ENCODE measurements at regions not wholly inside any gene's neighbourhood (a gene's known extent, or its start where the extent isn't known, plus 50 kb on each side); places are given as distances from the start of the nearest gene placed in this dataset.
"Not testable (repeated sequence)": the region's sequence is repeated elsewhere in the genome, so short reads cannot be mapped to it uniquely, and the experiment has no call there.

GRCh38 chr5:169531631-169532030, 51.9 kb upstream of the SPDL1 start:
- FAIRE-seq = no peak
- DNase-seq (ENCODE audit: low spot score) = no peak

- DNase-seq (ENCODE audit: low spot score) (no peak), FAIRE-seq (no peak)
Measured at GRCh38 chr5:169527863-169528262, 55.7 kb upstream of the SPDL1 start.

- DNase-seq (ENCODE audit: low spot score) (no peak), FAIRE-seq (no peak)
Measured at GRCh38 chr5:169527066-169527465, 56.5 kb upstream of the SPDL1 start.

GRCh38 chr5:169522851-169523250, 60.7 kb upstream of the SPDL1 start:
- FAIRE-seq (no peak), DNase-seq (ENCODE audit: low spot score) (no peak)

GRCh38 chr5:169521366-169521983, 62.1 kb upstream of the SPDL1 start:
- DNase-seq (ENCODE audit: low spot score) (no peak), FAIRE-seq (no peak)

GRCh38 chr5:169519358-169519757, 64.2 kb upstream of the SPDL1 start:
- FAIRE-seq = no peak

GRCh38 chr5:169518779-169519178, 64.8 kb upstream of the SPDL1 start:
- FAIRE-seq; DNase-seq (ENCODE audit: low spot score): not testable (repeated sequence)

More at GRCh38 chr5:169519358-169519757, 64.2 kb upstream of the SPDL1 start:
- no peak for DNase-seq (ENCODE audit: low spot score)

GRCh38 chr5:169512385-169512784, 71.2 kb upstream of the SPDL1 start:
- no peak for DNase-seq (ENCODE audit: low spot score)

GRCh38 chr5:169511708-169512107, 71.9 kb upstream of the SPDL1 start:
- FAIRE-seq (no peak), DNase-seq (ENCODE audit: low spot score) (no peak)

More at GRCh38 chr5:169512385-169512784, 71.2 kb upstream of the SPDL1 start:
- no peak for FAIRE-seq

- no peak for FAIRE-seq
- DNase-seq (ENCODE audit: low spot score) = no peak
Measured at GRCh38 chr5:169507051-169507450, 76.5 kb upstream of the SPDL1 start.

- no peak for FAIRE-seq
- no peak for DNase-seq (ENCODE audit: low spot score)
Measured at GRCh38 chr5:169503886-169504285, 79.7 kb upstream of the SPDL1 start.

GRCh38 chr5:169499990-169500505, 83.5 kb upstream of the SPDL1 start:
- no peak for FAIRE-seq
- no peak for DNase-seq (ENCODE audit: low spot score)

- no peak for DNase-seq (ENCODE audit: low spot score)
Measured at GRCh38 chr5:169496878-169497277, 86.7 kb upstream of the SPDL1 start.

GRCh38 chr5:169494941-169495548, 88.5 kb upstream of the SPDL1 start:
- no peak for DNase-seq (ENCODE audit: low spot score)
- FAIRE-seq = no peak

More at GRCh38 chr5:169496878-169497277, 86.7 kb upstream of the SPDL1 start:
- FAIRE-seq = no peak

GRCh38 chr5:169494383-169494935, 89.1 kb upstream of the SPDL1 start:
- FAIRE-seq (no peak), DNase-seq (ENCODE audit: low spot score) (no peak)

- DNase-seq (ENCODE audit: low spot score) (no peak), FAIRE-seq (no peak)
Measured at GRCh38 chr5:169474226-169474625, 109.3 kb upstream of the SPDL1 start.

- FAIRE-seq (no peak), DNase-seq (ENCODE audit: low spot score) (no peak)
Measured at GRCh38 chr5:169472544-169472943, 111.0 kb upstream of the SPDL1 start.

GRCh38 chr5:169471021-169471420, 112.6 kb upstream of the SPDL1 start:
- no peak for FAIRE-seq
- DNase-seq (ENCODE audit: low spot score) = no peak

- FAIRE-seq (no peak), DNase-seq (ENCODE audit: low spot score) (no peak)
Measured at GRCh38 chr5:169467041-169467771, 116.4 kb upstream of the SPDL1 start.

GRCh38 chr5:169460896-169461295, 122.7 kb upstream of the SPDL1 start:
- no peak for DNase-seq (ENCODE audit: low spot score)
- no peak for FAIRE-seq

GRCh38 chr5:169460123-169460522, 123.5 kb upstream of the SPDL1 start:
- no peak for DNase-seq (ENCODE audit: low spot score)
- no peak for FAIRE-seq

- no peak for FAIRE-seq
- no peak for DNase-seq (ENCODE audit: low spot score)
Measured at GRCh38 chr5:169458221-169458620, 125.4 kb upstream of the SPDL1 start.

All from RCC 7860 (cell line).